Tibial nerve (tissue), 4 donors: ENCODE measurements at regions not wholly inside any gene's neighbourhood (a gene's known extent, or its start where the extent isn't known, plus 50 kb on each side); places are given as distances from the start of the nearest gene placed in this dataset.

Experiments
- DNase-seq, 2 donors: peaks; one replicate each; pipeline ENCODE4 v3.0.0-alpha.2; 2019; ENCODE audit warnings: low spot score in 2 of 2
- H3K27ac ChIP-seq, 4 donors: fragments of 200-600 bp; sonication (generic) in 3 of 4; one replicate each; pipeline ENCODE4 v1.5.1; 2017 to 2019; ENCODE audit warnings: mild to moderate bottlenecking in 1 of 4
- H3K27me3 ChIP-seq, 2 donors: fragments of 200-600 bp; sonication (generic) in 1 of 2; one replicate each; pipeline versions ENCODE4 v1.5.1 to v1.6.0; 2017 to 2019
- H3K36me3 ChIP-seq, 3 donors: fragments of 200-600 bp; sonication (generic); one replicate each; pipeline ENCODE4 v1.5.1; 2018 to 2019
- H3K4me1 ChIP-seq, 4 donors: fragments of 200-600 bp; sonication (generic) in 3 of 4; one replicate each; pipeline ENCODE4 v1.5.1; 2017 to 2019
- H3K4me3 ChIP-seq, 4 donors: fragments of 200-600 bp; sonication (generic) in 3 of 4; one replicate each; pipeline ENCODE4 v1.5.1; 2017 to 2019; ENCODE audit warnings: mild to moderate bottlenecking in 1 of 4, moderate library complexity in 1 of 4
- H3K9me3 ChIP-seq, 4 donors: fragments of 200-600 bp; sonication (generic) in 3 of 4; one replicate each; pipeline ENCODE4 v1.5.1; 2017 to 2019
- CTCF ChIP-seq, 5 experiments: fragments of 200-600 bp in 3 of 5; fragments of 450-650 bp in 2 of 5; sonication (generic) in 3 of 5; IDR thresholded peaks; one replicate each; pipeline ENCODE4 v1.5.1; 2016 to 2019; ENCODE audit warnings: antibody characterized with exemption in 5 of 5, mild to moderate bottlenecking in 3 of 5, moderate library complexity in 2 of 5
- EP300 ChIP-seq, 2 donors: sonication (generic); formaldehyde crosslinking; IDR thresholded peaks; one replicate each; pipeline ENCODE4 v1.6.1; 2017; ENCODE audit warnings: antibody characterized with exemption in 2 of 2, mild to moderate bottlenecking in 1 of 2
- POLR2A ChIP-seq, 2 donors: fragments of 450-650 bp; IDR thresholded peaks; one replicate each; pipeline ENCODE4 v1.6.1; 2017; ENCODE audit warnings: antibody characterized with exemption in 2 of 2, mild to moderate bottlenecking in 2 of 2, moderate library complexity in 2 of 2
- WGBS, 2 donors: methylation state at CpG; one replicate each; pipeline ENCODE4 v1.1.5; 2018; 5-methylcytosine and 5-hydroxymethylcytosine counted together

- no peak for TF ChIP-seq EP300 (IDR thresholded peaks at IDR 0.05)
- TF ChIP-seq CTCF (IDR thresholded peaks at IDR 0.05): no peak
- no peak for TF ChIP-seq POLR2A (IDR thresholded peaks at IDR 0.05)
- no peak overlapping the region for H3K4me3 ChIP-seq
- no peak overlapping the region for H3K27ac ChIP-seq
- DNase-seq: no peak
- H3K4me1 ChIP-seq: peaks cover 0 to 7% (median 0%) of the 10 kb centered on the region in 4 donors
- no peaks in the 10 kb centered on the region for H3K36me3 ChIP-seq
- peaks cover 0 to 28% of the 10 kb centered on the region in 2 donors for H3K27me3 ChIP-seq
- 75 to 86% methylated on average over 3 of the region's 3 CpGs for WGBS, 2 donors
- H3K9me3 ChIP-seq: no peaks in the 10 kb centered on the region
Observed at GRCh38 chr3:14597266-14597665, 54.3 kb upstream of the CCDC174 start.

DNA sequence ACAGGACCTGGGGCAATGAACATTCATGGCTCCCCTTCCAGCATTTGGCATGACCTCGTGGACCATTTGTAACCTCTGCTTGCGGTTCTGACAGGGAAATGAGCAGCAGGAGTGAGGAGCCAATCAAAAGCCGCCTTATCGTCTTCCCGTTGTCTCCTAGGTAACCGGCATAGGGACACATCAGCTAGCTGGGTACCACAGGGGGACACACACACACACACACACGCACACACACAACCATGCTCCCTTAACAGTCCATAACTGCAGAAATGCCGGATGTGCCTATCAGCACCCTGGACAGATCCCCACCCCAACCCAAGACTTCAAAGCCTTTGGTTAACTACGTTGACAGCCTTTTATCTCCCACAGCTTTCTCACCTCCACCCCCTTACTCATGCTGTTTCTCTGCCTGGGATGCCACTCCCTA is 53.4 kb upstream of the CCDC174 start:
- TF ChIP-seq POLR2A (IDR thresholded peaks at IDR 0.05): no peak
- no peak for TF ChIP-seq EP300 (IDR thresholded peaks at IDR 0.05)
- TF ChIP-seq CTCF (IDR thresholded peaks at IDR 0.05): no peak
- peaks cover 0 to 30% of the 10 kb centered on the region in 2 donors for H3K27me3 ChIP-seq
- WGBS, 2 donors: 12 to 17% methylated on average over 9 of the region's 9 CpGs

GRCh38 chr3:14599488-14599887 is 52.1 kb upstream of the CCDC174 start:
- Histone ChIP-seq H3K4me1 (peaks cover 0 to 11% (median 2%) of the 10 kb centered on the region in 4 donors), H3K9me3 (peaks cover 0 to 4% (median 0%) of the 10 kb centered on the region in 4 donors), H3K27me3 (peaks cover 0 to 44% of the 10 kb centered on the region in 2 donors)

More for the DNA sequence above, 53.4 kb upstream of the CCDC174 start:
- no peak for DNase-seq
- Histone ChIP-seq H3K4me1 (peaks cover 0 to 11% (median 2%) of the 10 kb centered on the region in 4 donors), H3K36me3 (no peaks in the 10 kb centered on the region), H3K9me3 (no peaks in the 10 kb centered on the region), H3K27ac (no peak overlapping the region), H3K4me3 (no peak overlapping the region)

GRCh38 chr3:14600075-14600474 is 51.5 kb upstream of the CCDC174 start:
- WGBS, 2 donors: 65 to 80% methylated on average over 4 of the region's 4 CpGs
- no peak for DNase-seq
- no peaks in the 10 kb centered on the region for H3K36me3 ChIP-seq
- H3K27me3 ChIP-seq: peaks cover 0 to 47% of the 10 kb centered on the region in 2 donors
- H3K9me3 ChIP-seq: peaks cover 0 to 4% (median 0%) of the 10 kb centered on the region in 4 donors
- H3K4me3 ChIP-seq: no peak overlapping the region
- H3K4me1 ChIP-seq: peaks cover 0 to 11% (median 2%) of the 10 kb centered on the region in 4 donors
- no peak for TF ChIP-seq CTCF (IDR thresholded peaks at IDR 0.05)
- TF ChIP-seq EP300 (IDR thresholded peaks at IDR 0.05): no peak
- no peak for TF ChIP-seq POLR2A (IDR thresholded peaks at IDR 0.05)
- no peak overlapping the region for H3K27ac ChIP-seq

More at GRCh38 chr3:14599488-14599887, 52.1 kb upstream of the CCDC174 start:
- H3K27ac ChIP-seq: no peak overlapping the region
- H3K4me3 ChIP-seq: no peak overlapping the region
- no peak for DNase-seq
- TF ChIP-seq CTCF (IDR thresholded peaks at IDR 0.05): no peak
- no peak for TF ChIP-seq POLR2A (IDR thresholded peaks at IDR 0.05)
- TF ChIP-seq EP300 (IDR thresholded peaks at IDR 0.05): no peak
- no peaks in the 10 kb centered on the region for H3K36me3 ChIP-seq

DNA sequence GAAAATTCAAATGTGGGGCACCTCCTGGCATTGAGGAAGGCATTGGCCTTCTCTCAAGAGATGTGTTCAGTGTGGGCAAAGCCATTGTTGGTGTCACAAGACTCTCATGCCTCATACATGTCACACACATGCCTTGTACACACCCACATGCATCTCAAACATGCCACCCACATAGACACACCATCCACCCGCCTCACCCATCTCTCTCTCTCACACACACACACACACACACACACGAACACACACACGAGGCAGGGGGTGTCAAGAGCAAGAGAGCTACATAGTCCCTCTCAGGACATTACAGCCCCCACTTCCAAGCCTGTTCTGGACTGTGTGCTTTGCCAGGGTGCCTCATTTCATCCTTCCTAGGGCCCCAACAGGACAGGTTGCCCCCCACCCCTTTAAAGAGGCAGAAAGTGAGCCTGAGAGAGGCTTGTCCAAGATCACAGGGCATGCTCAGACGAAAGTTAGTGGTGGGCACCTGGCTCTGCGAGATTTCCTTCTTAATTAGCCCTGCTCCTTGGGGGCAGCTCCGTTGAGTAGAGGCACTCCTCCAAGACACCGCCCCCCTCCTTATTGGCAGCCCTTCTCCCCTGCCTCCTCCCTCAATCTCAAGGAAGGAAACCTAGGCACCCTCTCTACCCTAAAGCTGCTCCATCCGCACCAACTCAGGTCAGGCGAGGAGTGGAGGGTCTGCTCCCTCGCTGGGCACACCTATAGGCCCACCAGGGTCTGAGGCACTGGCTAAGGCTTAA is 50.5 kb upstream of the CCDC174 start:
- Histone ChIP-seq H3K36me3 (no peaks in the 10 kb centered on the region), H3K9me3 (peaks cover 0 to 4% (median 0%) of the 10 kb centered on the region in 4 donors), H3K27ac (no peak overlapping the region), H3K27me3 (peaks cover 0 to 56% of the 10 kb centered on the region in 2 donors), H3K4me3 (no peak overlapping the region), H3K4me1 (peaks cover 0 to 11% (median 2%) of the 10 kb centered on the region in 4 donors)
- DNase-seq: no peak
- WGBS, 2 donors: 54 to 56% methylated on average over 9 to 10 of the region's 10 CpGs
- TF ChIP-seq POLR2A (IDR thresholded peaks at IDR 0.05) (no peak), EP300 (IDR thresholded peaks at IDR 0.05) (no peak), CTCF (IDR thresholded peaks at IDR 0.05) (no peak)
